Suppressor macrophage treated with lipopolysaccharide for 1 hour (primary cell): ENCODE measurements at regions not wholly inside any gene's neighbourhood (a gene's known extent, or its start where the extent isn't known, plus 50 kb on each side); places are given as distances from the start of the nearest gene placed in this dataset.

Source experiments
- DNase-seq, 3 donors: peaks; one replicate each; pipeline ENCODE4 v3.0.0-alpha.2; 2020 to 2022

- DNase-seq = no peak
Measured at GRCh38 chr18:78770823-78771139, 208.8 kb upstream of the SALL3 start.

GRCh38 chr18:78771496-78772359 is 207.9 kb upstream of the SALL3 start:
- no peak for DNase-seq

- no peak for DNase-seq
Measured at GRCh38 chr18:78772360-78773302, 207.0 kb upstream of the SALL3 start.

GRCh38 chr18:78773303-78773755 is 206.3 kb upstream of the SALL3 start:
- no peak for DNase-seq

GRCh38 chr18:78773819-78774218 is 205.8 kb upstream of the SALL3 start:
- DNase-seq = no peak

GRCh38 chr18:78774741-78775141 is 204.9 kb upstream of the SALL3 start:
- DNase-seq = no peak

- no peak for DNase-seq
Measured at GRCh38 chr18:78776151-78776550, 203.5 kb upstream of the SALL3 start.

GRCh38 chr18:78776706-78777285 is 202.8 kb upstream of the SALL3 start:
- no peak for DNase-seq

- no peak for DNase-seq
Measured at GRCh38 chr18:78777992-78778391, 201.6 kb upstream of the SALL3 start.

- no peak for DNase-seq
Measured at GRCh38 chr18:78778651-78779050, 201.0 kb upstream of the SALL3 start.

- no peak for DNase-seq
Measured at GRCh38 chr18:78779996-78780718, 199.5 kb upstream of the SALL3 start.

GRCh38 chr18:78780719-78781600 is 198.7 kb upstream of the SALL3 start:
- DNase-seq = no peak

GRCh38 chr18:78781601-78781960 is 198.0 kb upstream of the SALL3 start:
- DNase-seq = no peak

- no peak for DNase-seq
Measured at GRCh38 chr18:78782951-78783563, 196.6 kb upstream of the SALL3 start.

- DNase-seq = no peak
Measured at GRCh38 chr18:78783564-78783960, 196.1 kb upstream of the SALL3 start.

- no peak for DNase-seq
Measured at GRCh38 chr18:78784861-78785260, 194.8 kb upstream of the SALL3 start.

- no peak for DNase-seq
Measured at GRCh38 chr18:78785706-78786105, 193.9 kb upstream of the SALL3 start.

GRCh38 chr18:78786776-78787175 is 192.8 kb upstream of the SALL3 start:
- no peak for DNase-seq

- DNase-seq = no peak
Measured at GRCh38 chr18:78787751-78788150, 191.9 kb upstream of the SALL3 start.

GRCh38 chr18:78788161-78788560 is 191.5 kb upstream of the SALL3 start:
- no peak for DNase-seq

- no peak for DNase-seq
Measured at GRCh38 chr18:78789850-78790249, 189.8 kb upstream of the SALL3 start.
